HG03469 (cell line): ENCODE measurements at regions not wholly inside any gene's neighbourhood (a gene's known extent, or its start where the extent isn't known, plus 50 kb on each side); places are given as distances from the start of the nearest gene placed in this dataset.

Experiments used
- ATAC-seq: cut with Tn5 transposase; IDR thresholded peaks from one replicate; pipeline ENCODE4 v1.9.1; 2021; ENCODE audit warnings: mild to moderate bottlenecking, moderate library complexity, moderate number of reproducible peaks; ENCODE audit not compliant: unreplicated experiment

DNA sequence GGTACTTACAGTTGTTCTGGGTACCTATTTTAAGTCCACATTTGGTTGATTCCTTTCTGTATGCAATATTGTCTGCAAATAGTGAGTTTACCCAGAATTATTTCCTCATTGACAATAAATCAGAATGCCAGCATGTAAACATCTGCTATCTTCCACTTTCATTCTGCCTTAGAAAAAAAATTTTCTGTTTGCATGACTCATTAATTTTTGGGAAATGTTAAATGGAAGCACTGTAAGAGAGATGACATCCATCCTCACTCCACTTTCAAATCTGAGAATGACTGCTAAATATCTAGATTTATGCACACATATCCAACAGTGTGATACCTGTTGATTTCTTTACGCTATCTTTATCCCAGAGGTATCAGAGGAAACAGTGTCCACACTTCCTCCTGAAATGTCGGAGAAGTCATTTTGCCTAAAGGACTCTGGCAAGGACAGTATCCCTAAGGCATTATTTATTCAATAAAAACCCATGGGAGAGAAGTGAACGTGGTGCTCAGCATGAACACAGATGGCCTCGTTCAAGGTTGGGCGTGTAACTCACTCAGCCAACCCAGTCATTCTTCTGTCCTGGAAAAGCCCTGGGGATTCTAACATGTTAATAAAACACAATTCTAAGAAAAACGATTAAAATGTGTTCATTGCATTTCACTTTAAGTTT is 780.9 kb downstream of the QKI start:
- no peak for ATAC-seq

DNA sequence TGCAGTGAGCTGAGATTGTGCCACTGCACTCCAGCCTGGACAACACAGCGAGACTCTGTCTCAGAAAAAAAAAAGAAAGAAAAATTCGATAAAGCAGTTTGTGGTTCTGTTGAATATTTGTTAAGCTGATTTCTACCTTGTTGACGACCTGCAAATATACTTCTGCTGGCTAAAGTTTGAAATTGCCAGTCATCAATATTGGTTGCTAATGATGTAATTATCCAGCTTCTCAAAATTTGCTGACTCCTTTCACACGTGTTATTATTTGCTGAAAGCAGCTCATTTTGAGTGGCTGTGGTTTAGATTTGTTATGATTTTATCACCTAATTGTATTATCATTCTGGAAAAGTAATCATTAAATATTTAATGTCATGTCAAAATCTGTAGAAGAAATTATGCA is 774.3 kb downstream of the QKI start:
- no peak for ATAC-seq

DNA sequence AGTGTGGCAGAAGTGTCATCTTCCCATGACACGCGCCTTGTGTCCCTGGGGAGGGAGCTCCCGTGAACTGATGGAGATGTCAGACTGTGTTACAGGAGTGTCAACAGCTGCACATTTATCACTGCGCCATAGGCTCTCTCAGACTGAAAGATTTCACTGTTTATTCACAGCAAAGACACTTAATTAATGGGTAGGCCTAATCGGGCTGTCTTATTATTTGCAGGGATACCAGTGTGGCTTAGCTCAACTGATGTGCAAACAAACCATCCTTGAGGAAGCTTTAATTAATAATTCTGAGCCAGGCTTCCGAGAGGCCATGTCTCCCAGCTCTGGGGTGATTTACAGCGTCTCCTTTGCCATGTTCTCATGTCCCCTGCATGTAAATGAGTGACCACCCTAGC is 771.0 kb downstream of the QKI start:
- ATAC-seq: no peak

DNA sequence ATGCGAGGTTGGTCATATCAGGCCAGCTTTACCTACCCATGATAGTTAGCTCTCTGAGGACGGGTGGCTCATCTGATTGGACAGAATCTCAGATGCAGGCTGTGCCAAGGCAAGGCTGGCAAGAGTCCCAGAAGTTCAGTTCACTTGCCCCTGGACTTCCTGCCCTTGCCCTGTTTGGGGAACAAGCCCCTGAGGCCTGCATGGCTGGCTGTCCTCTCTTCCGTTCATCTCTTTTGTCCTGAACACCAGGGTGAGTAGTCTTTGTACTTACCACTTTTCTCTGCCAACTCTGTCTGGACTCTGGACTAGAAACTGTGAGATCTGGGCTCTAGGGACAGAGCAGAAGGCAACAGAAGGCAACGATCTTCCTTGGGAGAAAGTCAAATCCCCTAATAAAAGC is 769.9 kb downstream of the QKI start:
- no peak for ATAC-seq

DNA sequence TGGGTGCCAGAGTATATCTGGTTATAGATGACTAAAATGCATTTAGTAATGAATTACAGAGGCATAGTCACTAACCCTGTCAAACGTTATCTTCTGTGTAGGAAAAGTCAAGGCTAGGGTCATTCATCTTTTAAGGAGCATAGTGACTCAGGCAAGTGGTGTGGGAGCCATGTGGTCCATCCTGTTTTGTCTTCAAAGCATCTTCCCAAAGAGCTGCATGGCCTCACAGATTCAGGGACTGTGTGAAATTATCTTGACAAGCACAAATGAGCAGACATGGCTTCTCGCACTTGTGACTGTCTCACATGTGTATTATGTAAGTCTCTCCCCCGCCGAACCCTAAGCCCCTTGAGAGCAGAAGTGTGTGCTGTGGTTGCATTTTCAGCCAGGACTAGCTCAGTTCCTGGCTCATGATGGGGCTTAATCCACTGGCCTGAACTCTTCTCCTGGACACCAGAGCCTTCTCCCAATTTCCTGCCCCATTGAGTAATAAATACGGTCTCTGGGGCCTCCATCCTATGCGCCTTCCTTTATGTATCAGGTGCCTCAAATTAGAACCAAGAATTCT is 769.1 kb downstream of the QKI start:
- no peak for ATAC-seq

DNA sequence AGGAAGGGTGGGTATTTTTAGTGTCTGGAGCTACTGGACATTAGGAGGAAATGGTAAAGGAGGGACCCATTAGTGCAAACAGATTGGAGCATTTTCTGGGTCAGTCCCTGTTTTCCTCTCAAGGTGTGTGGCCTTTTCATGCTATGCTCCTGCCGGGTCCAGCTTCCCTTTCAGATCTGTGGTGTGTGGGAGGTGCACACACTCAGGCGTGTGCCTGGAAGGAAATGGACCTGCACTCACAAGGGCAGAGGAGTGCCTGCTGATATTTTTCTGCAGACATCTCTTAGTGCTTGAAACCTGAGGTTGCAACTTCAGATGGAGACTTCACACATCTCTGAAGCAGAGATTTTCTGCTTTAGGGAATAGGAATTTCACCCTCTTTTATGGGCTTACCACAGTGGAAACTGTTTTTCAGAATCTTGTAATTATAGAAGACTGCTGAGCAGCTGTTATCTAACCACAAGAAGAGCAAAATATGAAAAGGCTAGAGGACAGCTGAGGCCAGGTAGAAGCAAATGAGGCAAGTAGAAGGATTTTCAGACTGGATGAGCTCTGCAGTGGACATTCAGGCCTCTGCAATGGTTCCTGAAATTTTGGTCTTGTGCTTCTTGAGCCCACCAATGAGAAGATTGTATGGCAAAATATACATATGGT is 764.3 kb downstream of the QKI start:
- no peak for ATAC-seq

DNA sequence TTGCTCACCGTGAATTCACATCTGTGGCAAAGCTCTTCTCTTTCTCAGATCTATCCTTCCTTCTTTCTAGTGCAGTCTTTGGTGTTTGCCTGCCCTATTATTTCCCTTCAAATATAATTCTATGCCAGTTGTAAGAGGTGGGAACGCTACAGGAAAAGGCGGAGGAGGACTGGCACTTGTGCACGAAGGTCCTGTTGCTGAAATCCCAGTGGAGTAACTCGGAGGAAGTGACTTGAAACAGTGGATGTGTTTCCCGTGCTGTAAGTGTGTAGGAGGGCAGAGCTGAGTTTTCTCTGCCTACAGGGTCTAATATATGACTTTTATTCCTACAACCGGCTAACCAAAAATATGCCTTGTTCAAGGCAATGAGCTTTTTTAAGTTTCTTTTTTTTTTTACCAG is 754.8 kb downstream of the QKI start:
- ATAC-seq: no peak

DNA sequence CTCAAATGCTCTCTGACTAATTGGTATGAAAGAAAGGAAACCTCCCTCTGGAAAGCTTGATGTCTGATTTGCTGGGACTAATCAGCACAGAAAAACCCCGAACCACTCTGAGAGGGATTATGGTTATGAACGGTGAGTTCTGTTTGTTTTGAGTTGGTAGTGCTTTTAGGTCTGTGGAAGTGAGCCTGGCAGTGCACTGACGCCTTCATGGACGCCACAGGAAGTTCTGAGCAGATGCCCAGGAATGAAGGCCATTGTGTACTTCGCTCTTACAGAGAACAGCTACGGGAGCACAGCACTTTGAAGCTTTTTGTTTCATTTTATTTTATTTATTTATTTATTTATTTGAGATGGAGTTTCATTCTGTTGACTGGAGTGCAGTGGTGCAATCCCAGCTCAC is 754.1 kb downstream of the QKI start:
- no peak for ATAC-seq

DNA sequence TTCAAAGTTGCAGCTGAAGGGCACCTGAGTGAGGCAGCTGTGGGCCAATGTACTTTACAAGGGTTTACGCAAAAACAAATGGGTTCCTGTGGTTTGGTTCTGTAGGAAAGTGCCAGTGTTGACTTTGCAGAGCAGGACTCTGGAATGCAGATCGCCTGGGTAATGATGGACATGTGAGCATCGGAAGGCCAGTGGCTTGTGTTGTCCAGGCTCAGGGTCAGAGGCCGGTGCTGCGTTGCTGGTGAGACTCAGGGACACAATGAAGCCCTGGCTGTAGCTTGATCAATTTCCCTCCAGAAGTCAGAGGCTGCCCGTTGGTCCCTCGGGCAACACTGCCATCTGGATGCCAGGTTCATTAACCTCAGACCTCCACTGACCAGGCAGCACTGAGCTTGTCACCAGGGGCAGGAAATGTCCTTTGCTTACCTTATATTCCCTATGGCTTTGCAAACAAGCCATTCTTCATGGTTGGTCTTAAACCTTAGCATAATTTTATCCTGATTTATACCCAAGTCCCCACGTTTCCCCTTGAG is 753.4 kb downstream of the QKI start:
- no peak for ATAC-seq

DNA sequence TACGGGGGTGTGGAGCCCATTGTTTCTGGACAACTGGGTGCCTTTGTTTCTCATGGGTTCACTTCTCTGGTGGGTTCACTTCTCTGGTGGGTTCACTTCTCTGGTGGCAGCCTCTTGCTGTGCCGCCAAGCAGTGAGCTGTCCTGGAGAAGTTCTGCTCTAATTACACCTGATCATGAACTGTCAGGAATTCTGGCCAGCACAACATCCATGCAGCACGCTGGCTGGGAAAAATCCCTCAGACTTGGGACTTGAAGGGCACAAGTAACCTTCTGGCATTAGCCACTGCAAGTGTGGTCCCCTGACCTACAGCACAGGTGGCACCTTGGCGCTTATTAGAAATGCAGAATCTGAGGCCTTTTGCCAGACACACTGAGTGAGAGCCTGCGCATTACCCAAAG is 752.5 kb downstream of the QKI start:
- ATAC-seq: no peak

DNA sequence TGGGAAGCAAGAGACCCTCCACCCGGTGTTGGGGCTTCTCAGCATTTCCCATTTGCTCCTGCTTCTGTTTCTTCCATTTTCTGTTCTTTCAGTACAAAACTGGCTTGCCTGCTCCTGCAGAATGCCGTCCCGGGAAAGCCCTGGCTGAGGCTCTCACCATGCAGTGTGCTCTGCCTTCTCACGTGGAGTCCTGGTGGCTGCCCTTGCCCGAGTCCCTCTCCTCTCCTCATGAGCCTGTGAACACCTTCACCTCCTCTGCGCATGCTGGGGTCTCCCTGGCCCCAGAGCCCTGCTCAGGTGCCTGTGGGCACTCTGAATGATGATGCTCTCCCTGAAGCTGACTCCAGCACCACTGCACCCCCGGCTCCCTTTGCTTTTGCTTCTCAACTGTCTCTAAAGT is 752.0 kb downstream of the QKI start:
- no peak for ATAC-seq

DNA sequence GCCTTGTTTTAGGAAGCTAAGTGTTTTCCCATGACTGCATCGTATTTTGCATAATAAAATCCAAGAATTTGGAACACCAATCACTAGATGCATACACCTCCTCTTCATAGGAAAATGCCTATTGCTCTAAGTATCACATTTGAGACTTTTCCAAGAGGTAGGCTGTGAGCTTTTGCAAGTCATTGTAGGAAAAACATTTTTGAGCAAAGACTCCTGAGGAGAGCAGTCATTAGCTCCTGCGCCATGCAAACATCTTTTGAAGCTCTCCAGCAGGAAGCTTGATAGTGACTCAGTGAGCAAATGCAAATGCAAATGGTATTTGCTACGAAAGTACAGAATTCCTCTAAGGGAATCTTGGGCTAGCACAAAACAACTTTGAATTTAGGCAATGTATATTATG is 750.4 kb downstream of the QKI start:
- no peak for ATAC-seq

DNA sequence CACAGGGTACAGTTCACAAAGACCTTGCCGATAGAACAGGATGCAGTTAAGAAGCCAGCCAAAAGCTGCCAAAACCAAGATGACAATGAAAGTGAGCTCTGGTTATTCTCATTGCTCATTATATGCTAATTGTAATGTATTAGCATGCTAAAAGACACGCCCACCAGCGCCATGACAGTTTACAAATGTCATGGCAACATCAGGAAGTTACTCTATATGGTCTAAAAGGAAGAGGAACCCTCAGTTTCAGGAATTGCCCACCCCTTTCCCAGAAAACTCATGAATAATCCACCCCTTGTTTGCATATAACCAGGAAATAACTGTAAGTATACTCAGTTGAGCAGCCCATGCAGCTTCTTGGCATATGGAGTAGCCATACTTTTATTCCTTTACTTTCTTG is 748.7 kb downstream of the QKI start:
- no peak for ATAC-seq

DNA sequence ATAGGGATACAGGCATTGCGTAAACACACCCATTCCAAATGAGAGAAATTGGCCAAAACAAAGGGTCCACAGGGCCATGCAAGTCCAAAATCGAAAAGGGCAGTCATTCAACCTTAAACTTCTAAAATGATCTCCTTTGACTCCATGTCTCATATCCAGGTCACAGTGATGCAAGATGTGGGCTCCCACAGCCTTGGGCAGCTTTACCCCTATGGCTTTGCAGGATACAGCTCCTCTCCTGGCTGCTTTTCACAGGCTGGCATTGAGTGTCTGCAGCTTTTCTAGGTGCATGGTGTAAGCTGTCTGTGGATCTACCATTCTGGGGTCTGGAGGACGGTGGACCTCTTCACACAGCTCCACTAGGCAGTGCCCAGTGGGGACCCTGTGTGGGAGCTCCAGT is 744.5 kb downstream of the QKI start:
- ATAC-seq: no peak

DNA sequence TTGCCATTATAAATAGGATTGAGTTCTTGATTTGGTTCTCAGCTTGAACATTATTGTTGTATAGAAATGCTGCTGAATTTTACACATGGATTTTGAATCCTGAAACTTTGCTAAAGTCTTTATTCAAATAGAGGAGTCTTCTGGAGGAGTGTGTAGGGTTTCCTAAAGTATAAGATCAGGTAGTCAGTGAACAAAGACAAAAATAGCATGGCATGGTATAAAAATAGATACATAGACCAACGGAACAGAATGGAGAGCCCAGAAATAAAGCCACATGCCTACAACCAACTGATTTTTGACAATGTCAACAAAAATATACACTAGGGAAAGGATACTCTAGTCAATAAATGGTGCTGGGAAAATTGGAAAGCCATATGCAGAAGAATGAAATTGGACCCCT is 740.1 kb downstream of the QKI start:
- no peak for ATAC-seq

DNA sequence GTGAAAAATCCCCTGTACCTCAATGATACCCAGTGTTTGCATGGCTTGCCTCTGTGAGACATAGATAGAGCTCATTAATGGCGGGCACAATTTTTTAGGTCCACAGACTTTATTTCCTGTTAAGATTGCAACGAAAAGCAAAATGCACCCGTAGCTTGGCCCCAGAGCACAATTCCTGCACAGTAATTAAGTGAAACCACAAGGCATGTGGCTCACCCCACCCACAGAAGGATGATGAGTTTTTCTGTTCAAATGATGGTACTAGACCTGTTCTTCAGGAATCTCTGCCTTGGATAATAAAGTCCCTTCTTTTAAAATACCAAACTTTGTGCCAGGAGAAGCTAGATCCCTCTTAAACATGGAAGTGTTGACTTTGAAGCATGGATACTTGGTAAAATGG is 738.1 kb downstream of the QKI start:
- ATAC-seq: no peak

DNA sequence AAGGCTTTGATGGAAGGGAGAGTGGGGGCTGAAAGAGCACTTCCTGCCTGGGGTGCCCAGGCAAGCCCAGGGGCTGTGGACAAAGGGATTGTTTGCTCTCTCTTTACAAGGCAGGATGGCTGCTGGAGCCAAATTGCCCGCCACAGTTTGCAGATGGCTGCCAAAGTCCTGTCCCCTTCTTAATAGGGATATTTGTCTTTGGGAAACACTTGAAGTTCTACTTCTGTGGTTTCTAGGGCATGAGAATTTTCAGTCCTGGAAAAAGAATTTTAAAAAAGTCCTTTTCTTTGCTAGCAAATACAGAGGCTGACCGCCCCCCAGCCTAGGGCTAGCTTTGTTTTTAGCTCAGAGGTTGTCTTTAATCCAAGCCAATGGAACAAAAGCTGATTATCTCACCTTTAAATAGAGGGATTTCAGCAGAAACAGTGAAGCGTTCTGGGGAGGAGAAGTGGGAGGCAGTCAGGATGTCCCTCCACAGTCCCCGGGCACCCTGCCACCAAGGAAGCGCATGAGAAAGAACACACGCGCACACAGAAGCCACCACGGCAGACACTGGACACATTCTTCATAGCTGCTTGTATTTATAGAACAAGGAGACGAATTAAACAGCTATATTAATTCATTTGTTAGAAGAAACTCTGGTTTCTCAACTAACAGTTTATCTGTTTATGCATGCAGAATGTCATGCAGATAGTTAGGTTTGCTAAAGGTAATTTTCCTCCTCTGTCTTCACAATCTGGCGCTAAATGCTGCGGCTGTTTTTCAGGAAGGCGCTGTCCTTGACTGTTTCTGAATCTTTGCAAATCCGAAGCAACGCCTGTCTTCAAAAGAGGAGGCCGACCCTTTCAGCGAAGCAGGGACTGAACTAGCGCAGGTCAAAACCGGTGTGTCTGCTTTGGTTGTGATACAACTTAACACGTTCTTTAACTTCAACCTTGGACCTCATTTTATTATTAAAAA is 736.9 kb downstream of the QKI start:
- ATAC-seq: no peak

DNA sequence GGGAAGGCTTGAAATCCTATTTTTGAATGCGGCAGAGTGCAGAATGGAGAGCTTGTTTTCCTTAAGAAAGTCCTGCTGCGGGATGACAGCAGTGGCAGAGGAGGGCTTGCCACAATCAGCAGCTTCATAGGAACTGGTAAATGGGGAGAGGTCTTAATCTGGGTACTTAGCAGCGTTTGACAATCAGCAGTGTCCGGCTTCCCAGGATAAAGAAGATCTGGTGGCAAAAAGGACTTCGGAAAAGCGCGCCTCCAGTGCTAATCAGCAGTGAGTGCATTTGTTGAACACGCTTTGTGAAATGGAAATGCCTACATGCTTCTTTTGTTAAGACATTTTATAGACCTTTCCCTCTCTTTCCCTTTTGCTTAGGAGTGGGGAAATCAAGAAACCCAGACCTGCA is 735.7 kb downstream of the QKI start:
- no peak for ATAC-seq

DNA sequence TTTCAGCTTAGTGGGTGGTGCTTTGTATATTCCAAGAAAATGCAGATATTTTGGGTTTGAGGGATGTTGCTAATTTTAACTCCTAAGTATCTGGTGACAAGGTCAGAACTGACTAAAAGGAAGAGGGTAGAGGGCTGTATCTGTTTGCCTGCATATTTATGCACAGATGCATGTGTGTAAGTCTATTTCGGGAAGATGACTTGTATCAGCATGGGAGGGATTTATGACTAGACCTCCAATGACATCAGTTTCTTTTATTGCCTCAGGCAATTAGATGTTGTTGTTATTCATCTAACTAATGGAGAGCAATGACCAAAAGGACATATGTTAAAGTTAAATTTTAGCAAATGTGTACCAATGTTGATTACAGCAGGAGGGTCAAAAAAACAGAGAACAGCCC is 734.3 kb downstream of the QKI start:
- ATAC-seq: no peak

DNA sequence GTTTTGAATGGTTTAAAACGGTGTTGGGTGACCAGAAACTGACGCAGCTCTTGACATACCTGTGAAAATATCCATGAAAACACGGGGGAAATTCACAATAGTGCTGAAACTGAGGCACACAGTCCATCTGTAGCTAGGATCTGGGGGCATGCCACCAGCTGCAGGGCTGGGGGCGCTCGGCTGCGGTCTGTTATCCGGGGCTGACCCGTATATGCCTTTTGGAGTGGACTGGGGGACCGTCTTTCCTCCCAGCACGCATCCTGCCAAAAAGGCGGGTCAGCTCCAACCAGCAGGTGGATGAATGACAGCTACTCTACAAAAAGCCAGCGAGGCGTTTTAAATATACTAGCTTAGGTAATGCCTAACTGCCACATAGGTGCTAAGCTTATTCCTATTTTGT is 729.8 kb downstream of the QKI start:
- ATAC-seq: no peak

DNA sequence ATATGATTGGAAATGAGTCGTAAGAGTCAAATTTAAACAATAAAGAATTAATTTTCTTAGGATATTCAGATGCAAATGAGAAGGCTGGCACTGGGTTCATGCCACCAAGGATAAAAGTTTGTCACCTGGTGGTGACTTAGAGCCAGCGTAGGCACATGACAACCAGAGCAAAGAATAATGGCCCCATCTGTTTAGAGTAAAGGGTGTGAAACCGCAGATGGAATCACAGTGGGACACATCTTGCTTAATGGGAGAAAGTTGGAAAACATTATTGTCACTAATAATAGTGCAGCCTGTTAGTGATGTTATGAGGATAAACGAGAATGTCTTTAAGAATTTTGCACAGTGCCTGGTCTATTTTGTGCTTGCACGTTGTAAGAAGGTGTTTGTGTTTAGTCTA is 727.8 kb downstream of the QKI start:
- ATAC-seq: no peak
